ENCODE measurements at regions not wholly inside any gene's neighbourhood (a gene's known extent, or its start where the extent isn't known, plus 50 kb on each side); places are given as distances from the start of the nearest gene placed in this dataset.

- Histone ChIP-seq H3K27ac (ENCODE audit: low read length) (no peak overlapping the region), H3K4me3 (ENCODE audit: low read length) (no peak overlapping the region), H3K4me1 (ENCODE audit: control insufficient read depth, insufficient read depth, low read length) (peaks cover 15% of the 10 kb centered on the region), H3K27me3 (ENCODE audit: control insufficient read depth, insufficient read depth, low read length) (no peaks in the 10 kb centered on the region), H3K36me3 (ENCODE audit: control insufficient read depth, insufficient read depth, low read length) (no peaks in the 10 kb centered on the region), H3K9me3 (ENCODE audit: control insufficient read depth, low read depth, low read length) (no peaks in the 10 kb centered on the region)
- no peak for DNase-seq
- WGBS (ENCODE audit: insufficient coverage, low lambda C conversion rate): 70% methylated on average over 2 of the region's 5 CpGs
Measured at GRCh38 chr17:31693433-31694220, 165.4 kb downstream of the COPRS start.

GRCh38 chr17:31692632-31693031, 166.4 kb downstream of the COPRS start:
- peaks cover 15% of the 10 kb centered on the region for H3K4me1 ChIP-seq (ENCODE audit: control insufficient read depth, insufficient read depth, low read length)
- no peak overlapping the region for H3K27ac ChIP-seq (ENCODE audit: low read length)
- no CpG with 5 or more reads among the region's 7 CpGs for WGBS (ENCODE audit: insufficient coverage, low lambda C conversion rate)
- no peaks in the 10 kb centered on the region for H3K9me3 ChIP-seq (ENCODE audit: control insufficient read depth, low read depth, low read length)
- H3K27me3 ChIP-seq (ENCODE audit: control insufficient read depth, insufficient read depth, low read length): no peaks in the 10 kb centered on the region
- no peak overlapping the region for H3K4me3 ChIP-seq (ENCODE audit: low read length)
- no peak for DNase-seq
- no peaks in the 10 kb centered on the region for H3K36me3 ChIP-seq (ENCODE audit: control insufficient read depth, insufficient read depth, low read length)

GRCh38 chr17:31692027-31692426, 167.0 kb downstream of the COPRS start:
- peaks cover 15% of the 10 kb centered on the region for H3K4me1 ChIP-seq (ENCODE audit: control insufficient read depth, insufficient read depth, low read length)
- no peaks in the 10 kb centered on the region for H3K9me3 ChIP-seq (ENCODE audit: control insufficient read depth, low read depth, low read length)
- H3K27ac ChIP-seq (ENCODE audit: low read length): no peak overlapping the region
- no peak for DNase-seq
- WGBS (ENCODE audit: insufficient coverage, low lambda C conversion rate): no CpG with 5 or more reads among the region's 8 CpGs
- H3K4me3 ChIP-seq (ENCODE audit: low read length): no peak overlapping the region
- no peaks in the 10 kb centered on the region for H3K27me3 ChIP-seq (ENCODE audit: control insufficient read depth, insufficient read depth, low read length)
- no peaks in the 10 kb centered on the region for H3K36me3 ChIP-seq (ENCODE audit: control insufficient read depth, insufficient read depth, low read length)

GRCh38 chr17:31691251-31691905, 167.7 kb downstream of the COPRS start:
- H3K27ac ChIP-seq (ENCODE audit: low read length): no peak overlapping the region
- DNase-seq: no peak
- no peaks in the 10 kb centered on the region for H3K36me3 ChIP-seq (ENCODE audit: control insufficient read depth, insufficient read depth, low read length)
- no peak overlapping the region for H3K4me3 ChIP-seq (ENCODE audit: low read length)
- no peaks in the 10 kb centered on the region for H3K9me3 ChIP-seq (ENCODE audit: control insufficient read depth, low read depth, low read length)
- peaks cover 8% of the 10 kb centered on the region for H3K4me1 ChIP-seq (ENCODE audit: control insufficient read depth, insufficient read depth, low read length)
- no peaks in the 10 kb centered on the region for H3K27me3 ChIP-seq (ENCODE audit: control insufficient read depth, insufficient read depth, low read length)
- WGBS (ENCODE audit: insufficient coverage, low lambda C conversion rate): no CpG with 5 or more reads among the region's 9 CpGs

GRCh38 chr17:31690151-31690551, 168.9 kb downstream of the COPRS start:
- no CpG with 5 or more reads among the region's 3 CpGs for WGBS (ENCODE audit: insufficient coverage, low lambda C conversion rate)
- no peak overlapping the region for H3K4me3 ChIP-seq (ENCODE audit: low read length)
- H3K9me3 ChIP-seq (ENCODE audit: control insufficient read depth, low read depth, low read length): no peaks in the 10 kb centered on the region

GRCh38 chr17:31688701-31689100, 170.3 kb downstream of the COPRS start:
- Histone ChIP-seq H3K27me3 (ENCODE audit: control insufficient read depth, insufficient read depth, low read length) (peaks cover 5% of the 10 kb centered on the region), H3K4me3 (ENCODE audit: low read length) (no peak overlapping the region), H3K9me3 (ENCODE audit: control insufficient read depth, low read depth, low read length) (no peaks in the 10 kb centered on the region), H3K4me1 (ENCODE audit: control insufficient read depth, insufficient read depth, low read length) (no peaks in the 10 kb centered on the region), H3K27ac (ENCODE audit: low read length) (no peak overlapping the region), H3K36me3 (ENCODE audit: control insufficient read depth, insufficient read depth, low read length) (no peaks in the 10 kb centered on the region)
- WGBS (ENCODE audit: insufficient coverage, low lambda C conversion rate): 100% methylated on average over 1 of the region's 1 CpG
- DNase-seq: no peak

More at GRCh38 chr17:31690151-31690551, 168.9 kb downstream of the COPRS start:
- no peak for DNase-seq
- no peaks in the 10 kb centered on the region for H3K4me1 ChIP-seq (ENCODE audit: control insufficient read depth, insufficient read depth, low read length)
- H3K36me3 ChIP-seq (ENCODE audit: control insufficient read depth, insufficient read depth, low read length): no peaks in the 10 kb centered on the region
- H3K27ac ChIP-seq (ENCODE audit: low read length): no peak overlapping the region
- H3K27me3 ChIP-seq (ENCODE audit: control insufficient read depth, insufficient read depth, low read length): peaks cover 4% of the 10 kb centered on the region

GRCh38 chr17:31687505-31688126, 171.4 kb downstream of the COPRS start:
- WGBS (ENCODE audit: insufficient coverage, low lambda C conversion rate): 20% methylated on average over 1 of the region's 6 CpGs

GRCh38 chr17:31686495-31686894, 172.5 kb downstream of the COPRS start:
- H3K27me3 ChIP-seq (ENCODE audit: control insufficient read depth, insufficient read depth, low read length): peaks cover 5% of the 10 kb centered on the region
- DNase-seq: no peak
- no CpG with 5 or more reads among the region's 5 CpGs for WGBS (ENCODE audit: insufficient coverage, low lambda C conversion rate)
- no peak overlapping the region for H3K27ac ChIP-seq (ENCODE audit: low read length)
- no peaks in the 10 kb centered on the region for H3K9me3 ChIP-seq (ENCODE audit: control insufficient read depth, low read depth, low read length)
- no peak overlapping the region for H3K4me3 ChIP-seq (ENCODE audit: low read length)
- no peaks in the 10 kb centered on the region for H3K36me3 ChIP-seq (ENCODE audit: control insufficient read depth, insufficient read depth, low read length)
- H3K4me1 ChIP-seq (ENCODE audit: control insufficient read depth, insufficient read depth, low read length): no peaks in the 10 kb centered on the region

More at GRCh38 chr17:31687505-31688126, 171.4 kb downstream of the COPRS start:
- Histone ChIP-seq H3K4me3 (ENCODE audit: low read length) (no peak overlapping the region), H3K9me3 (ENCODE audit: control insufficient read depth, low read depth, low read length) (no peaks in the 10 kb centered on the region), H3K27ac (ENCODE audit: low read length) (no peak overlapping the region), H3K4me1 (ENCODE audit: control insufficient read depth, insufficient read depth, low read length) (no peaks in the 10 kb centered on the region), H3K27me3 (ENCODE audit: control insufficient read depth, insufficient read depth, low read length) (peaks cover 5% of the 10 kb centered on the region), H3K36me3 (ENCODE audit: control insufficient read depth, insufficient read depth, low read length) (no peaks in the 10 kb centered on the region)
- no peak for DNase-seq

- Histone ChIP-seq H3K27me3 (ENCODE audit: control insufficient read depth, insufficient read depth, low read length) (peaks cover 5% of the 10 kb centered on the region), H3K9me3 (ENCODE audit: control insufficient read depth, low read depth, low read length) (no peaks in the 10 kb centered on the region), H3K27ac (ENCODE audit: low read length) (no peak overlapping the region), H3K36me3 (ENCODE audit: control insufficient read depth, insufficient read depth, low read length) (no peaks in the 10 kb centered on the region), H3K4me3 (ENCODE audit: low read length) (no peak overlapping the region), H3K4me1 (ENCODE audit: control insufficient read depth, insufficient read depth, low read length) (no peaks in the 10 kb centered on the region)
- WGBS (ENCODE audit: insufficient coverage, low lambda C conversion rate): no CpG with 5 or more reads among the region's 1 CpG
- DNase-seq: no peak
Measured at GRCh38 chr17:31684901-31685300, 174.1 kb downstream of the COPRS start.

- no peak for DNase-seq
- H3K4me1 ChIP-seq (ENCODE audit: control insufficient read depth, insufficient read depth, low read length): no peaks in the 10 kb centered on the region
- H3K27ac ChIP-seq (ENCODE audit: low read length): no peak overlapping the region
- no peaks in the 10 kb centered on the region for H3K36me3 ChIP-seq (ENCODE audit: control insufficient read depth, insufficient read depth, low read length)
- no CpG with 5 or more reads among the region's 8 CpGs for WGBS (ENCODE audit: insufficient coverage, low lambda C conversion rate)
- H3K4me3 ChIP-seq (ENCODE audit: low read length): no peak overlapping the region
- peaks cover 4% of the 10 kb centered on the region for H3K27me3 ChIP-seq (ENCODE audit: control insufficient read depth, insufficient read depth, low read length)
- H3K9me3 ChIP-seq (ENCODE audit: control insufficient read depth, low read depth, low read length): no peaks in the 10 kb centered on the region
Measured at GRCh38 chr17:31680126-31680525, 178.9 kb downstream of the COPRS start.

Measured in large intestine (tissue), 3 donors.